ENCODE measurements at regions not wholly inside any gene's neighbourhood (a gene's known extent, or its start where the extent isn't known, plus 50 kb on each side); places are given as distances from the start of the nearest gene placed in this dataset.

DNA sequence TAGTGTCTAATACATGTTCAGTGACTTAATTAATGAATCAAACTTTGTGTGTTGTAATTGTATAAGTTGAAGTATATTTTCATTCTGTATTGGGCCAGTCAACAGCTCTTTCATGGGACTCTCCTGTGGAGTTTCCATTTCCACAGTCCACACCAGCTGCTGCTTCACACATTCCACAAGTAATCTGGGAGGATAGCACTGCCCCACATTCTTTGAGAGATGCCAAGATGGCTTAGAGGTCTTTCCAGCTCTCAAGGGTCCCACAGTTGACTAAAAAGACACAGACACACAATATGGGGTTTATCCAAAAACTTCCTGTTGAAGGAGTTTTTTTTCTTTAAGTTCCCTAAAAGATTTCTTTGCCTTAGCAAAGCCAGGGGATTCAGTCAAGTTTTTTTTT, 408.3 kb downstream of the AACS start:
- TF ChIP-seq CTCF (IDR thresholded peaks at IDR 0.05) = no peak
- TF ChIP-seq POLR2A (IDR thresholded peaks at IDR 0.05) = no peak

Data from stomach (tissue), 4 donors.